ENCODE measurements at regions not wholly inside any gene's neighbourhood (a gene's known extent, or its start where the extent isn't known, plus 50 kb on each side); places are given as distances from the start of the nearest gene placed in this dataset.

DNA sequence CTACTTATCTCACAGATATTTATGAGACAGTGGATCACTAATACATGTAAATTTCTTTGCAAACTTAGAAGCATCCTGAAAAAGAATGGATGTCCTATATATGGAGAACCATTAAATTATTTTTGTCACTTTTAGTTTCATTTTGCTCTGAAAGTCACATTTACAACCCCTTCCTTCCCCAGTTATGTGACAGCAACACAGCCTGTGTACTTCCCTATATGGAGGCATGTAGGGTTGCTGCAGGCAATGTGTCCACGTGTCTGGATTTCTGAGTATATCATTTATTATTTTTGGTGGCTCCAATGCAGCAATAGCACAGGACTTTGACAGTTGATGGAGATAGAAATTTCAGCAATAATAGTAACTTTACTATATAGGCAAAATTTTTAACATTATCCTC, 156.4 kb downstream of the ST8SIA4 start:
- H3K4me3 ChIP-seq (ENCODE audit: low read depth in 2 of 2, low read length in 2 of 2): no peak overlapping the region
- no peak overlapping the region for H3K27ac ChIP-seq (ENCODE audit: low read length)
- H3K4me1 ChIP-seq (ENCODE audit: control insufficient read depth, insufficient read depth, low read length): no peaks in the 10 kb centered on the region
- ChIA-PET POLR2A (no interaction called here), CTCF (no interaction called here)
- BruUV-seq (replicated peaks): no TSS peak
- no peaks in the 10 kb centered on the region for H3K9me3 ChIP-seq (ENCODE audit: control insufficient read depth, insufficient read depth, low read depth, low read length)
- TF ChIP-seq, protein P1, sequence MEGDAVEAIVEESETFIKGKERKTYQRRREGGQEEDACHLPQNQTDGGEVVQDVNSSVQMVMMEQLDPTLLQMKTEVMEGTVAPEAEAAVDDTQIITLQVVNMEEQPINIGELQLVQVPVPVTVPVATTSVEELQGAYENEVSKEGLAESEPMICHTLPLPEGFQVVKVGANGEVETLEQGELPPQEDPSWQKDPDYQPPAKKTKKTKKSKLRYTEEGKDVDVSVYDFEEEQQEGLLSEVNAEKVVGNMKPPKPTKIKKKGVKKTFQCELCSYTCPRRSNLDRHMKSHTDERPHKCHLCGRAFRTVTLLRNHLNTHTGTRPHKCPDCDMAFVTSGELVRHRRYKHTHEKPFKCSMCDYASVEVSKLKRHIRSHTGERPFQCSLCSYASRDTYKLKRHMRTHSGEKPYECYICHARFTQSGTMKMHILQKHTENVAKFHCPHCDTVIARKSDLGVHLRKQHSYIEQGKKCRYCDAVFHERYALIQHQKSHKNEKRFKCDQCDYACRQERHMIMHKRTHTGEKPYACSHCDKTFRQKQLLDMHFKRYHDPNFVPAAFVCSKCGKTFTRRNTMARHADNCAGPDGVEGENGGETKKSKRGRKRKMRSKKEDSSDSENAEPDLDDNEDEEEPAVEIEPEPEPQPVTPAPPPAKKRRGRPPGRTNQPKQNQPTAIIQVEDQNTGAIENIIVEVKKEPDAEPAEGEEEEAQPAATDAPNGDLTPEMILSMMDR (IDR thresholded peaks at IDR 0.05): no peak
- TF ChIP-seq POLR2AphosphoS5 (IDR thresholded peaks at IDR 0.05; ENCODE audit: low read depth, low read length) (no peak), TCF7L2 (IDR thresholded peaks at IDR 0.05; ENCODE audit: low read depth, low read length) (no peak), SIN3A (IDR thresholded peaks at IDR 0.05; ENCODE audit: borderline replicate concordance, insufficient read depth, low read depth, low read length) (no peak)
- TF ChIP-seq, protein P2, sequence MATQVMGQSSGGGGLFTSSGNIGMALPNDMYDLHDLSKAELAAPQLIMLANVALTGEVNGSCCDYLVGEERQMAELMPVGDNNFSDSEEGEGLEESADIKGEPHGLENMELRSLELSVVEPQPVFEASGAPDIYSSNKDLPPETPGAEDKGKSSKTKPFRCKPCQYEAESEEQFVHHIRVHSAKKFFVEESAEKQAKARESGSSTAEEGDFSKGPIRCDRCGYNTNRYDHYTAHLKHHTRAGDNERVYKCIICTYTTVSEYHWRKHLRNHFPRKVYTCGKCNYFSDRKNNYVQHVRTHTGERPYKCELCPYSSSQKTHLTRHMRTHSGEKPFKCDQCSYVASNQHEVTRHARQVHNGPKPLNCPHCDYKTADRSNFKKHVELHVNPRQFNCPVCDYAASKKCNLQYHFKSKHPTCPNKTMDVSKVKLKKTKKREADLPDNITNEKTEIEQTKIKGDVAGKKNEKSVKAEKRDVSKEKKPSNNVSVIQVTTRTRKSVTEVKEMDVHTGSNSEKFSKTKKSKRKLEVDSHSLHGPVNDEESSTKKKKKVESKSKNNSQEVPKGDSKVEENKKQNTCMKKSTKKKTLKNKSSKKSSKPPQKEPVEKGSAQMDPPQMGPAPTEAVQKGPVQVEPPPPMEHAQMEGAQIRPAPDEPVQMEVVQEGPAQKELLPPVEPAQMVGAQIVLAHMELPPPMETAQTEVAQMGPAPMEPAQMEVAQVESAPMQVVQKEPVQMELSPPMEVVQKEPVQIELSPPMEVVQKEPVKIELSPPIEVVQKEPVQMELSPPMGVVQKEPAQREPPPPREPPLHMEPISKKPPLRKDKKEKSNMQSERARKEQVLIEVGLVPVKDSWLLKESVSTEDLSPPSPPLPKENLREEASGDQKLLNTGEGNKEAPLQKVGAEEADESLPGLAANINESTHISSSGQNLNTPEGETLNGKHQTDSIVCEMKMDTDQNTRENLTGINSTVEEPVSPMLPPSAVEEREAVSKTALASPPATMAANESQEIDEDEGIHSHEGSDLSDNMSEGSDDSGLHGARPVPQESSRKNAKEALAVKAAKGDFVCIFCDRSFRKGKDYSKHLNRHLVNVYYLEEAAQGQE (IDR thresholded peaks at IDR 0.05; ENCODE audit: insufficient read depth in 1 of 2, low read depth in 2 of 2, low read length in 1 of 2): no peak
- ATAC-seq (no peak), DNase-seq (ENCODE audit: low read depth, low spot score) (no peak)
- in situ Hi-C loops (cut with HindIII; ENCODE audit: low pct_unique_long_range_greater_than_20kb, low sequenced_read_pairs) (no loop called here), intact Hi-C loops (cut with micrococcal nuclease; ENCODE audit: unreplicated experiment) (no loop called here)
- no peaks in the 10 kb centered on the region for H3K27me3 ChIP-seq (ENCODE audit: control insufficient read depth, insufficient read depth, low read length)
- no peaks in the 10 kb centered on the region for H3K36me3 ChIP-seq (ENCODE audit: control insufficient read depth, insufficient read depth, low read length)

DNA sequence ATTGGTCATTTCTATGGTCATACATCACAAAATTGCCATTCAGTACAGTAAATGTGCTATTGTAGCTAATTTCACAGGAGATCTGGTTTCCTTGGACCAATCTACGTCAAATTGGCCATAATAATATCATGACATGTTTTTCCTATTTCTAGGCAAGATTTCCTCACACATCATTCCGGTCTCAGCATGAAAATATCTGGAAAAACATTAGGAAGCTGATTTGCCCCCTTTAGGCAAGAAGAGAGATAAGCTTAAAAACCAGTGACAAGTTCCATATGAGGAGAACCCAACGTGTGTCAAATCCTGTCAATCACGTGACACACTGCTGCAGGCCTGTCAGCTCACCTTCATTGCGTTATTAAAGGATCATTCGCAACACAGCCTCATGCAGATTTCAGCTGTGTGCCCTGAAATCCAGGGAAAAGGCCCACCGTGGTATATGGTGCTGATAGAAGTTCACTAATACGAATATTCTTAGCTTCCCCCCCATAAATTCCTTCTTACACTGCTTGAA, 153.3 kb downstream of the ST8SIA4 start:
- no peak overlapping the region for H3K4me3 ChIP-seq (ENCODE audit: low read depth in 2 of 2, low read length in 2 of 2)
- H3K27ac ChIP-seq (ENCODE audit: low read length): no peak overlapping the region
- POLR2A ChIA-PET: interaction anchor here (0.7 kb wide), 1 partner anchor 15 kb away, joined by 3 read pairs; no protein-coding TSS in a partner anchor
- TF ChIP-seq POLR2AphosphoS5 (IDR thresholded peaks at IDR 0.05; ENCODE audit: low read depth, low read length) (no peak), TCF7L2 (IDR thresholded peaks at IDR 0.05; ENCODE audit: low read depth, low read length) (no peak), SIN3A (IDR thresholded peaks at IDR 0.05; ENCODE audit: borderline replicate concordance, insufficient read depth, low read depth, low read length) (no peak)
- TF ChIP-seq, protein P1 (IDR thresholded peaks at IDR 0.05): no peak
- TF ChIP-seq, protein P2 (IDR thresholded peaks at IDR 0.05; ENCODE audit: insufficient read depth in 1 of 2, low read depth in 2 of 2, low read length in 1 of 2): no peak
- intact Hi-C loops (cut with micrococcal nuclease; ENCODE audit: unreplicated experiment): no loop called here
- in situ Hi-C loops (cut with HindIII; ENCODE audit: low pct_unique_long_range_greater_than_20kb, low sequenced_read_pairs): no loop called here
- CTCF ChIA-PET: no interaction called here
- BruUV-seq (replicated peaks): no TSS peak
- ATAC-seq (no peak), DNase-seq (ENCODE audit: low read depth, low spot score) (no peak)
- no peaks in the 10 kb centered on the region for H3K27me3 ChIP-seq (ENCODE audit: control insufficient read depth, insufficient read depth, low read length)
- no peaks in the 10 kb centered on the region for H3K4me1 ChIP-seq (ENCODE audit: control insufficient read depth, insufficient read depth, low read length)
- no peaks in the 10 kb centered on the region for H3K36me3 ChIP-seq (ENCODE audit: control insufficient read depth, insufficient read depth, low read length)
- no peaks in the 10 kb centered on the region for H3K9me3 ChIP-seq (ENCODE audit: control insufficient read depth, insufficient read depth, low read depth, low read length)
